CD4-positive, alpha-beta T cell treated with Interleukin-4 for 4 hours (primary cell): ENCODE measurements at regions not wholly inside any gene's neighbourhood (a gene's known extent, or its start where the extent isn't known, plus 50 kb on each side); places are given as distances from the start of the nearest gene placed in this dataset.
"Not testable (repeated sequence)": the region's sequence is repeated elsewhere in the genome, so short reads cannot be mapped to it uniquely, and the experiment has no call there.

Experiments used
- DNase-seq: peaks from one replicate; pipeline ENCODE4 v3.0.0-alpha.2; 2020

DNA sequence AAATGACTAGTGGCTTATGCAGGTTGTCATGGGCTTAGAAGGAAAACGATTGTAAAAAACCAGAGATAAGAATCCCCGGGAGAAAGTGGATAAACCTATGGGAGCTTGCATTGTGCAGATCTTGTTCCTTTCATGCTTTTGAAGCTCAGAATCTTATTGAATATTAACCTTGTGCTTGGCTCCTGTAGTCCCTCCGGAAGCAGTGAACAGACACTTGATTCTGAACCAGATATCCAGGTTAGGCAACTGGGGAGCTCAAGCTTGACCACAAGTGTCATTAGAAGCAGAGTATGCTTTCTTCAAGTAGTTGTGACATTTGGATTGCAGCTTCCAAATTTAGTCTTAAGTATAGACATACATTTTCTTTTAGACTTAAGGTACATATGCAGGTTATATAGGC lies 212.6 kb upstream of the MOCS1 start:
- DNase-seq: no peak

GRCh38 chr6:40139447-40139846 lies 205.2 kb upstream of the MOCS1 start:
- DNase-seq: no peak

DNA sequence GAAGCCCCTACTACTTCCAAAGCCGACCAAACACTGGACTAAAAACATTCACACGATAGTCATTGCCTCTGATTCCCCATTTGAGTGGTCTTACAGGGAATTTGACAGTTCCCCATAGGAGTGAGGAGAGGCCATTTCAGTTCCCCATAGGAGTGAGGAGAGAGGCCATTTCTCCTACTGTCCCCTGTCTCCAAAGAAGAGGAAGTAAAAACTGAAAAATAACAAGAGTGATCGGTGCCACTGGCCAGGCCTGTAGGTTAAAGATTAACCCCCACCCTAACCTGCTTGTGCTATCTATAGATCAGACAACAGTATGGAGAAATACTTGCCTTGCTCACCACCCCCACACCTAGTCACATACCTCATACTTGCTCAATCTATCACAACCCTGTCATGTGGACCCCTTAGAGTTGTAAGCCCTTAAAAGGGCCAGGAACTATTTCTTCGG lies 204.0 kb upstream of the MOCS1 start:
- DNase-seq: no peak

DNA sequence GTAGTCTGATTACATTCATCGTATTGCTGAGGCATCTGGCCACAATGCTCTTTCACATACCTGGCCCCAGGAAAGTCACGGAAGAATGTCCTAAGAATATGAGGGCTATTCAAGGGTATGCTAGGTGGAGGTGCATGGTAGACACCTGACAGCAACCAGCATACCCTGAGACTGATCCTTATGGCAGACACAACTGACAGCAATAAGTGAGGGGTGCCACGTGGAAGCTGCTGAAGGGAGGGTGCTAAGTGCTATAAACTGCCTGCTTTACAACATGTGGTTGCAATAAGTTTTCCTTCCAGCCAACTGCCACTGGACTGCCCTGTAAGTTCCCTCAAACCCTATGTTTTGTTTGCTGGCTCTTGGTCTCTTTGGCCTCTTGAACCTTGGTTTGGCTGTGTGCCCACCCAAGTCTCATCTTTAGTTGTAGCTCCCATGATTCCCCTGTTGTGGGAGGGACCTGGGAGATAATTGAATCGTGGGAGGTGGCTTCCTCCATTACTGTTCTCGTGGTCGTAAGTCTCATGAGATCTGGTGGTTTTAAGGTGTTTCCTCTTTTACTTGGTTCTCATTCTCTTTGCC lies 201.3 kb upstream of the MOCS1 start:
- no peak for DNase-seq

DNA sequence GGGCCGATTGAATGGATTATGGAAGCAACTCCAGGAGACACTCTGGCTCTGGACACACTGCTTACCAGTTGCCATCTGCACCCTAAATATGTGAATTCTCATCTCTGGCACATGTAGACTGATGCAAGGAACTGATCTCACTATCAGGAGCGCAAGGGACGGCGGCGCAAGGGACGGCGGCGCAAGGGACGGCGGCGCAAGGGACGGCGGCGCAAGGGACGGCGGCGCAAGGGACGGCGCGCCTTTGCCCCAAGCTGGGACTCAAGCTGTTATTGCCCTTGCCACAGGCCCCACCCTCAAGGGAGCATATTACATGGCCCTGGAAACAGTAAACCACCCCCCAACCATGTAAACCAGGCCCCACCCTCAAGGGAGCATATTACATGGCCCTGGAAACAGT lies 199.7 kb upstream of the MOCS1 start:
- DNase-seq: not testable (repeated sequence)

- no peak for DNase-seq
Observed at GRCh38 chr6:40131675-40132074, 197.4 kb upstream of the MOCS1 start.

- DNase-seq: no peak
Observed at GRCh38 chr6:40128127-40128526, 193.9 kb upstream of the MOCS1 start.

GRCh38 chr6:40125680-40126394 lies 191.6 kb upstream of the MOCS1 start:
- DNase-seq: no peak

DNA sequence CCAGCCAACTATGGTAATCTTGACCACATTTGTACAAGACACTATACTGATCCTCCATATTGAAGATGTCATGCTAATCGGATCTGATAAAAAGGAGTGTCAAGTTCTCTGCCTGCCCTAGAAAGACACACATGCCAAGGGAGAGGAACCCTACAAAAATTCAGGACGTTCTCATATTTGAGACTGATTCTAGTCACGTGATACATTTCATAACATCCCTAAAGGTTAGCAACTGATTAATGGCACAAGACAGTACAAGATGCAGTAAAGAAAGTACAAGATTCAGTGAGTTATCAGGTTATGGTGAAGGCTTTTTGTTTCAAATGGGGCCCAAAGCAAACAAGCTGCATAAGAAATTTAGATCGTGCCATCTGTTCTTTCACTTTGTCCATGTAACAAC lies 190.7 kb upstream of the MOCS1 start:
- no peak for DNase-seq

DNA sequence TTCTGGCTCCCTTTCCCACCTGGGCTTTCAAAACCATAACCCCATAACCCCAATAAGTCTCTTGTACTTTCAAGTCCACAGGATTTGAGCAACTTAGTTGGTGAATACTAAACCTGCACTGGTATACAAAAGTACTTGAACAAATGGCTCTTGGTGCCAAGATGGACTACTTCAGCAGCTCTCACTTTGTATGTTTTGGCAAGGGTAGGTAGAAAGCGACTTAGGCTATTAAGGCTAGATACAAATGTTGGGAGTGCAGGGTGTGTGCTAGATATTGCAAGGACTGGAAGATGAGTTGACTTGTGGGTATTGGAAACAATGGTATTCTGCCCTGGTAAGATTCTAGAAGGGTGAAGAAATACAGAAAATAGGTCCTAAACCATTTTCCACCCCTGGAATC lies 182.6 kb upstream of the MOCS1 start:
- no peak for DNase-seq

GRCh38 chr6:40112350-40112749 lies 178.1 kb upstream of the MOCS1 start:
- no peak for DNase-seq

GRCh38 chr6:40108736-40109135 lies 174.5 kb upstream of the MOCS1 start:
- DNase-seq: no peak

- DNase-seq: no peak
Observed at GRCh38 chr6:40106840-40107239, 172.6 kb upstream of the MOCS1 start.

GRCh38 chr6:40098774-40099173 lies 164.5 kb upstream of the MOCS1 start:
- DNase-seq: no peak

DNA sequence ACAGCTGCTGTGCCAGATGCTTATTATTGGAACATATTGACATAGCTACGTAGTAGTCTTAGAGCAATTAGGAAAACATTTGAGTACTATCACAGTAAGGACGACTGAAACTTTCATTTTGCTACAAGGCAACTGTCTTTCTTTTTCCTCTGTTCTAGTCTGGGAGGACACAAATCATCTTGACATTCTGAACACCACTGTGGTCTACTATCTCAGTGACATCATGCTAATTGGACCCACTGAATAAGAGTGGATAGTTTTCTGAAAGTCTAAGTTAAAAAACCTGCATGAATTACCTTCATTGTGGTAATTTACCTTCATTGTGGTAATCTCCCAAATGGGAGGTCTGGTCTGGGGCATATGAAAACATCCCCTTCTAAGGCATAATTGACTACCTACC lies 163.3 kb upstream of the MOCS1 start:
- DNase-seq: no peak

DNA sequence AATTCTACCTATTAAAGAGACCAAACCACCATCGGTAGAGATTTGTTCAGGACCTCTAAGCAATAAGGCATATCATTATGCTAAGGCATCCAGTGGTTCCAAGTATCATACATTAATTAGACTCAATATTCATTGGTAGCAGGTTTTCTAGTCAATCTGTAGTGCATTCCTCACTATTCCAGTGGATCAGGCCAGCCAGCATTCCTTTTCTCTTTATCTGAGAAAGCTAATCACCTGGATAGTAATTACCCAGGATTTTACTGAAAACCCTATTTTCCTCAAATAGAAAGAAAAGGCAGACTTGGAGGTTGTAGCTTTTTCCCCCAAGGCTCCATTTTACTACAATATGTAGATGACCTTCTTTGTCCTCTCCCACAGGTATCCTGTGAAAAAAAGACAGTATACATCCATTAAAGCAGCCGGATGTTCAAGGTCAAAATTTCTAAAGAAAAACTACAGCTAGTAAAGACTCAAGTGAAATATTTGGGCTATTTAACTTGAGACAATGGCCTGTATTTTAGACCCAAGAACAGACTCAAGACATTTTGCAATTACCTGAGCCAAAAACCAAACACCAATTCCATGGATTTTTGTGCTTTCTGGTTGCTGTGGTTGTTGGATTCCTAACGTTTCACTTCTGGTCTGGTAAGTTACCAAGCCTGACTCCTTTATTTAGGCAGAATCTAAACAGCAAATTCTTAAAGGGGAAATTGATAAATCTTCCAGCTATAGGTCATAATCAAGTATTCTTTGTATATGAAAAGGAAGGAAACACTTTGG lies 149.1 kb upstream of the MOCS1 start:
- no peak for DNase-seq

- DNase-seq: no peak
Observed at GRCh38 chr6:40082278-40083043, 148.2 kb upstream of the MOCS1 start.

GRCh38 chr6:40077736-40078135 lies 143.5 kb upstream of the MOCS1 start:
- no peak for DNase-seq

- no peak for DNase-seq
Observed at GRCh38 chr6:40077315-40077714, 143.1 kb upstream of the MOCS1 start.

GRCh38 chr6:40075056-40075590 lies 140.9 kb upstream of the MOCS1 start:
- DNase-seq: no peak

DNA sequence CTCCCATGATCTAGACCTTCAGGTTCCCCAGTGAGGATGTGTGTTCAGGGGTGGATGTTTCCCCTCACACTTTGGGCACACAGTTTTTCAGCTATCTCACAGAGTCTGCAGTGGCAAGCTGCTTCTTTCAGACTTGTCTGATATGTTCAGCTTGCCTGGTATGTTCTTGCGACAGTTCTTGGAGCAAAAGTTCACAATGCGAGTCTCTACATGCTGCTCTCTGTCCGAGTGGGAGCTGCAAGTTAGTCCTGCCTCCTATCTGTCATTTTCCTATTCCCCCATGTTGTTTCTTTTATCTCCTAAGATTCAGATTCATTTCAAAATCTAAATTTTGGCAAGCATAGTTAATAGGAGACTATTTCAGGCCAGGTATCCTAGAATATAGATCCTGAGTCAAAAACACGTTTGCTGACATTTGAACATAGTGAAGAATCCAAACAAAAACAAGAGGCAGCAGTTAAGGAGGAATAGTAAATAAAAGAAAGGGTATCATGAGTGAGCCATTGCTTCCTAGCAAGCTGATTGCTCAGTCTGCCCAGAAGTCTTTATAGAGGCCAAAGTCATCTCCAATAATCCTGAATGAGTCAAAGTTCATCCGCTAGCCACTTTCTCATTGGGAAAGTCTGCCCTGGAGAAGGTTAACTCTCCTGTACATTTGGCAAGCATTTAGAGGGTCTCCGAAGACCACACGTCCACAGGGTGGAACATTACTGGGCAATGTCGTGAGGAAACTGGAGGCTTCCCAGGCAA lies 140.2 kb upstream of the MOCS1 start:
- DNase-seq: no peak

DNA sequence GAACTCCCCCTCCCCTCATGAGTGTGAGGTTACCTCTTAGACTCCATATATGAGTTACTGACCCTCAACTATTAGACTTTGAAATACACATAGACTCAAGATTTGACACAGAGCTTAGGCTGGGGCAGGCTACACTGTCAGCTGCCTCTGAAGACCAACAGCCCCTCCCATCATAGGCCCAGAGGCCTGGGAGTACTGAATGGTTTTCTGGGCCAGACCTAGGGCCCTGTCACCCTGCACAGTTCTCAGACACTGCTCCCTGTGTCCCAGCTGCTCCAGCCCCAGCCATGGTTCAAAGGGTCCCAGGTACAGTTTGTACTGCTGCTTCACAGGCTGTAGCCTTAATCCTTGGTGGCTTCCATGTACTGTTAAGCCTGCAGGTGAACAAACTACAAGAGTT lies 132.1 kb upstream of the MOCS1 start:
- DNase-seq: no peak
